ENCODE measurements at regions not wholly inside any gene's neighbourhood (a gene's known extent, or its start where the extent isn't known, plus 50 kb on each side); places are given as distances from the start of the nearest gene placed in this dataset.

GRCh38 chr6:139973669-139974344 is 599.4 kb upstream of the CITED2 start (continued):
- TF ChIP-seq, protein P1, sequence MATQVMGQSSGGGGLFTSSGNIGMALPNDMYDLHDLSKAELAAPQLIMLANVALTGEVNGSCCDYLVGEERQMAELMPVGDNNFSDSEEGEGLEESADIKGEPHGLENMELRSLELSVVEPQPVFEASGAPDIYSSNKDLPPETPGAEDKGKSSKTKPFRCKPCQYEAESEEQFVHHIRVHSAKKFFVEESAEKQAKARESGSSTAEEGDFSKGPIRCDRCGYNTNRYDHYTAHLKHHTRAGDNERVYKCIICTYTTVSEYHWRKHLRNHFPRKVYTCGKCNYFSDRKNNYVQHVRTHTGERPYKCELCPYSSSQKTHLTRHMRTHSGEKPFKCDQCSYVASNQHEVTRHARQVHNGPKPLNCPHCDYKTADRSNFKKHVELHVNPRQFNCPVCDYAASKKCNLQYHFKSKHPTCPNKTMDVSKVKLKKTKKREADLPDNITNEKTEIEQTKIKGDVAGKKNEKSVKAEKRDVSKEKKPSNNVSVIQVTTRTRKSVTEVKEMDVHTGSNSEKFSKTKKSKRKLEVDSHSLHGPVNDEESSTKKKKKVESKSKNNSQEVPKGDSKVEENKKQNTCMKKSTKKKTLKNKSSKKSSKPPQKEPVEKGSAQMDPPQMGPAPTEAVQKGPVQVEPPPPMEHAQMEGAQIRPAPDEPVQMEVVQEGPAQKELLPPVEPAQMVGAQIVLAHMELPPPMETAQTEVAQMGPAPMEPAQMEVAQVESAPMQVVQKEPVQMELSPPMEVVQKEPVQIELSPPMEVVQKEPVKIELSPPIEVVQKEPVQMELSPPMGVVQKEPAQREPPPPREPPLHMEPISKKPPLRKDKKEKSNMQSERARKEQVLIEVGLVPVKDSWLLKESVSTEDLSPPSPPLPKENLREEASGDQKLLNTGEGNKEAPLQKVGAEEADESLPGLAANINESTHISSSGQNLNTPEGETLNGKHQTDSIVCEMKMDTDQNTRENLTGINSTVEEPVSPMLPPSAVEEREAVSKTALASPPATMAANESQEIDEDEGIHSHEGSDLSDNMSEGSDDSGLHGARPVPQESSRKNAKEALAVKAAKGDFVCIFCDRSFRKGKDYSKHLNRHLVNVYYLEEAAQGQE (IDR thresholded peaks at IDR 0.05; ENCODE audit: borderline replicate concordance): no peak
- TF ChIP-seq, protein P1 (CRISPR knock-in tag; IDR thresholded peaks at IDR 0.05; ENCODE audit: low read depth): no peak
- TF ChIP-seq CREBBP (IDR thresholded peaks at IDR 0.05; ENCODE audit: low read depth, low read length) (no peak), ZC3H11A (IDR thresholded peaks at IDR 0.05; ENCODE audit: low read depth, low read length) (no peak), RBBP5 (IDR thresholded peaks at IDR 0.05; ENCODE audit: borderline replicate concordance, insufficient read depth, low read length, poor library complexity, severe bottlenecking) (no peak), ZNF778 (CRISPR knock-in tag; IDR thresholded peaks at IDR 0.05) (no peak), TAF7 (tag; IDR thresholded peaks at IDR 0.05) (no peak), ZNF592 (IDR thresholded peaks at IDR 0.05) (no peak)
- TF ChIP-seq, protein P2, sequence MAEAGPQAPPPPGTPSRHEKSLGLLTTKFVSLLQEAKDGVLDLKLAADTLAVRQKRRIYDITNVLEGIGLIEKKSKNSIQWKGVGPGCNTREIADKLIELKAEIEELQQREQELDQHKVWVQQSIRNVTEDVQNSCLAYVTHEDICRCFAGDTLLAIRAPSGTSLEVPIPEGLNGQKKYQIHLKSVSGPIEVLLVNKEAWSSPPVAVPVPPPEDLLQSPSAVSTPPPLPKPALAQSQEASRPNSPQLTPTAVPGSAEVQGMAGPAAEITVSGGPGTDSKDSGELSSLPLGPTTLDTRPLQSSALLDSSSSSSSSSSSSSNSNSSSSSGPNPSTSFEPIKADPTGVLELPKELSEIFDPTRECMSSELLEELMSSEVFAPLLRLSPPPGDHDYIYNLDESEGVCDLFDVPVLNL (CRISPR knock-in tag; IDR thresholded peaks at IDR 0.05; ENCODE audit: low read depth): no peak
- TF ChIP-seq, protein P3, sequence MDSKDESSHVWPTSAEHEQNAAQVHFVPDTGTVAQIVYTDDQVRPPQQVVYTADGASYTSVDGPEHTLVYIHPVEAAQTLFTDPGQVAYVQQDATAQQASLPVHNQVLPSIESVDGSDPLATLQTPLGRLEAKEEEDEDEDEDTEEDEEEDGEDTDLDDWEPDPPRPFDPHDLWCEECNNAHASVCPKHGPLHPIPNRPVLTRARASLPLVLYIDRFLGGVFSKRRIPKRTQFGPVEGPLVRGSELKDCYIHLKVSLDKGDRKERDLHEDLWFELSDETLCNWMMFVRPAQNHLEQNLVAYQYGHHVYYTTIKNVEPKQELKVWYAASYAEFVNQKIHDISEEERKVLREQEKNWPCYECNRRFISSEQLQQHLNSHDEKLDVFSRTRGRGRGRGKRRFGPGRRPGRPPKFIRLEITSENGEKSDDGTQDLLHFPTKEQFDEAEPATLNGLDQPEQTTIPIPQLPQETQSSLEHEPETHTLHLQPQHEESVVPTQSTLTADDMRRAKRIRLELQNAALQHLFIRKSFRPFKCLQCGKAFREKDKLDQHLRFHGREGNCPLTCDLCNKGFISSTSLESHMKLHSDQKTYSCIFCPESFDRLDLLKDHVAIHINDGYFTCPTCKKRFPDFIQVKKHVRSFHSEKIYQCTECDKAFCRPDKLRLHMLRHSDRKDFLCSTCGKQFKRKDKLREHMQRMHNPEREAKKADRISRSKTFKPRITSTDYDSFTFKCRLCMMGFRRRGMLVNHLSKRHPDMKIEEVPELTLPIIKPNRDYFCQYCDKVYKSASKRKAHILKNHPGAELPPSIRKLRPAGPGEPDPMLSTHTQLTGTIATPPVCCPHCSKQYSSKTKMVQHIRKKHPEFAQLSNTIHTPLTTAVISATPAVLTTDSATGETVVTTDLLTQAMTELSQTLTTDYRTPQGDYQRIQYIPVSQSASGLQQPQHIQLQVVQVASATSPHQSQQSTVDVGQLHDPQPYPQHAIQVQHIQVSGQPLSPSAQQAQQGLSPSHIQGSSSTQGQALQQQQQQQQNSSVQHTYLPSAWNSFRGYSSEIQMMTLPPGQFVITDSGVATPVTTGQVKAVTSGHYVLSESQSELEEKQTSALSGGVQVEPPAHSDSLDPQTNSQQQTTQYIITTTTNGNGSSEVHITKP (IDR thresholded peaks at IDR 0.05; ENCODE audit: partially characterized antibody): no peak

Measured in K562 (cell line).